GM06990 (cell line): ENCODE measurements at regions not wholly inside any gene's neighbourhood (a gene's known extent, or its start where the extent isn't known, plus 50 kb on each side); places are given as distances from the start of the nearest gene placed in this dataset.
A peak's percentile ranks its signal among the peaks of the same experiment; 100 is the strongest.

Experiments
- DNase-seq: peaks from one replicate; pipeline ENCODE4 v3.0.0-alpha.2; 2011; ENCODE audit not compliant: insufficient read length; ENCODE audit errors: extremely low read depth
- H3K27me3 ChIP-seq: replicated peaks from 2 replicates; pipeline ENCODE4 v1.6.0; 2011; ENCODE audit warnings: low read length; ENCODE audit not compliant: control insufficient read depth, insufficient read depth
- H3K36me3 ChIP-seq: 2 replicates; pipeline ENCODE4 v1.5.1; 2011; ENCODE audit warnings: low read length; ENCODE audit not compliant: control insufficient read depth, insufficient read depth
- H3K4me3 ChIP-seq: replicated peaks from 2 replicates; pipeline ENCODE4 v1.5.1; 2011; ENCODE audit warnings: low read depth, mild to moderate bottlenecking, control low read depth, low read length
- TF ChIP-seq, protein P1 (sequence below): IDR thresholded peaks from 2 replicates; pipeline ENCODE4 v1.5.1; 2011; ENCODE audit warnings: low read length, control low read depth, mild to moderate bottlenecking, inconsistent platforms; ENCODE audit not compliant: insufficient read depth, poor library complexity, severe bottlenecking

GRCh38 chr11:93248602-93249001 lies 50.8 kb upstream of the SLC36A4 start:
- Histone ChIP-seq H3K27me3 (no peaks in the 10 kb centered on the region), H3K36me3 (no peaks in the 10 kb centered on the region), H3K4me3 (no peak overlapping the region)
- DNase-seq: no peak
- TF ChIP-seq, protein P1, sequence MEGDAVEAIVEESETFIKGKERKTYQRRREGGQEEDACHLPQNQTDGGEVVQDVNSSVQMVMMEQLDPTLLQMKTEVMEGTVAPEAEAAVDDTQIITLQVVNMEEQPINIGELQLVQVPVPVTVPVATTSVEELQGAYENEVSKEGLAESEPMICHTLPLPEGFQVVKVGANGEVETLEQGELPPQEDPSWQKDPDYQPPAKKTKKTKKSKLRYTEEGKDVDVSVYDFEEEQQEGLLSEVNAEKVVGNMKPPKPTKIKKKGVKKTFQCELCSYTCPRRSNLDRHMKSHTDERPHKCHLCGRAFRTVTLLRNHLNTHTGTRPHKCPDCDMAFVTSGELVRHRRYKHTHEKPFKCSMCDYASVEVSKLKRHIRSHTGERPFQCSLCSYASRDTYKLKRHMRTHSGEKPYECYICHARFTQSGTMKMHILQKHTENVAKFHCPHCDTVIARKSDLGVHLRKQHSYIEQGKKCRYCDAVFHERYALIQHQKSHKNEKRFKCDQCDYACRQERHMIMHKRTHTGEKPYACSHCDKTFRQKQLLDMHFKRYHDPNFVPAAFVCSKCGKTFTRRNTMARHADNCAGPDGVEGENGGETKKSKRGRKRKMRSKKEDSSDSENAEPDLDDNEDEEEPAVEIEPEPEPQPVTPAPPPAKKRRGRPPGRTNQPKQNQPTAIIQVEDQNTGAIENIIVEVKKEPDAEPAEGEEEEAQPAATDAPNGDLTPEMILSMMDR: peak; percentile 44

- no peaks in the 10 kb centered on the region for H3K27me3 ChIP-seq
- TF ChIP-seq, protein P1: no peak
- H3K36me3 ChIP-seq: no peaks in the 10 kb centered on the region
- no peak overlapping the region for H3K4me3 ChIP-seq
- no peak for DNase-seq
These were observed 51.8 kb upstream of the SLC36A4 start for GRCh38 chr11:93249459-93250220.

GRCh38 chr11:93250326-93250725 lies 52.5 kb upstream of the SLC36A4 start:
- H3K27me3 ChIP-seq: no peaks in the 10 kb centered on the region
- H3K36me3 ChIP-seq: no peaks in the 10 kb centered on the region
- TF ChIP-seq, protein P1: no peak
- no peak overlapping the region for H3K4me3 ChIP-seq
- no peak for DNase-seq

DNA sequence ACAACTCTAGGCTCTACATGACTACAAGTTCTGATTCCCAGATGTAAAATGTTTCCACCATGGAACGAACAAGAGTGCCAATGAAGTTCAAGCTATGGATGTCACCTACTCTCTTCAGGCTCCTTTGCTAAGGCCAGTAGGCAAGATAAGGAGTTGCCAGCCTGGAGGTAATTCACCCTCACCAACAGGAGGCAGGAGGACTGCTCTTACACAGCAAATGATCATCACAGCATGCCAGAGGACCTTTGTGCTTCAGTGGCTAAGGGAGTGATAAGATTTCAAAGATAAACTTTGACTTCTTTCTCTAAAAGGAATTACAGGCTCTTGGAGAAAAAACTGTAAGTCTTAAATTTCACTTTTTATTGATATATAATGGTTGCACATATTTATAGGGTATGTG lies 54.1 kb upstream of the SLC36A4 start:
- H3K36me3 ChIP-seq: no peaks in the 10 kb centered on the region
- H3K4me3 ChIP-seq: no peak overlapping the region
- DNase-seq: no peak
- TF ChIP-seq, protein P1: no peak
- no peaks in the 10 kb centered on the region for H3K27me3 ChIP-seq

DNA sequence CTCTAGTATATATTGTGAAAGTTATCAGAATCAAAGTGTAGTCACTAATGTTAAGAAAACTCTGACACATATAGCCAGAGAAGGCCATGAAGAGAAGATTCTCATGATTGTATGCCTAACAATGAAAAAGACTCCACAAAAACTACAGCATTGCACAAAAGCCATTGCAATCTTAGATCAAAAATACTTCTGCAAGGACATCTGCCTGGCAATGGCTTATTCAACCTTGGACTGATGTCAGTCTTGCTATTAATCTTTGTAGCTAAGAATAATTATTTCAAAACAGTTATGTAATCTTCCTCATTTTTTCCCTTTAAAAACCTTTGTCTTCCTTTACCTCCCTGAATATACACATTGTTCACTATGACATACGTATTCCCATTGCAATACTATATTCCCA lies 55.3 kb upstream of the SLC36A4 start:
- TF ChIP-seq, protein P1: no peak
- Histone ChIP-seq H3K36me3 (no peaks in the 10 kb centered on the region), H3K4me3 (no peak overlapping the region), H3K27me3 (no peaks in the 10 kb centered on the region)
- no peak for DNase-seq
